ENCODE measurements at regions not wholly inside any gene's neighbourhood (a gene's known extent, or its start where the extent isn't known, plus 50 kb on each side); places are given as distances from the start of the nearest gene placed in this dataset.

DNA sequence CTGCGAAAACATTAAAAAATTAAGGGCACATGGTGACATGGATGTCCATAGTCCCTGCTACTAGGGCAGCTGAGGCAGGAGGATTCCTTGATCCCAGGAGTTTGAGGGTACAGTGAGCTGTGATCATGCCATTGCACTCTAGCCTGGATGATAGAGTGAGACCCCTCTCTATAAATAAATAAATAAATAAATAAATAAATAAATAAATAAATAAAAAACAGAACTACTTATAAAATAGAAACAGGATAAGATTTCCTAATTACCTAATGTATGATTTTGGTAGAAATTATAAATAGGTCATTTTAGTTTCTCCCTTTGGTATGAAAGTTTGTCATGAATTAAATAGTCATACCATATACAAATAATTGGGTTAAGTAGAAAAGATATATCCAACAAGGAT is 916.2 kb downstream of the GRIK2 start:
- no peak for DNase-seq

DNA sequence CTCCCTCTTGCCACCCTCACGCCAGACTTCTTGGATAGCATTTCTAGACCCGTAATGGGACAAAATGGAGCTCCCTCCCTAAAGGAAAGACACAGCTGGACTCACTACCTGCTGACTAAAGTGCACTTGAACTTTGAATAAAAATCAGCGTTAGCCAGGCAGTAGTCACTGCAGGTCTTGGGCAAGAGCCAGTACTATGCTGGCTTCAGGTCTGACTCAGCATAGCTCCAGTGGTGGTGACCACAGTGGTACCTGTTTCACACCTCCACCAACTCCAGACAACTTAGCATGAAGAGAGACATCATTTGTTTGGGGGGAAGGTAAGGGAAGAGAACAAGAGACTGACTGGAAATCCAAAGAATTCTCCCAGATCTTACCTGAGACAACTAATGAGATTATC is 906.8 kb downstream of the GRIK2 start:
- DNase-seq = no peak

DNA sequence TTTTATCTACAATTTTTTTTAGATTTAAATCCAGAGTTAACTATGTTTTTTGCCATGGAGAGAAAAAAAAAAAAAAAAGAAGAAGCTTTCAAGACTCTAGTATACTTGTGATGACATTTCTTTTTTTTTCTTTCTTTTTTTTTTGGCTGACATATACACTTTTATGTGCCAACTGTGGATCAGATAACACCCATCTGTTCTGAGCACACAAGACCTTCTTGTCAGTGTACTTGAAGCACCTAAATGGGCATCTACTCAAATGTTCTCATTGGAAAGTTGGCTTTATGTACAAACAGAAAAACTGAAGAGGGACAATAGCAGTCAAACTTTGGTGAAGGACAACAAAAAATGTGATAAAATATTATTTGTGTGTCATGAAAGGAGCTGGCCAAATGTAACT is 904.5 kb downstream of the GRIK2 start:
- DNase-seq = no peak

Measured in activated CD4-positive, CD25-positive, alpha-beta regulatory T cell treated with anti-CD3 and anti-CD28 coated beads, Interleukin-2, amount 50 U/mL, for 72 hours (primary cell).